HG02678 (cell line): ENCODE measurements at regions not wholly inside any gene's neighbourhood (a gene's known extent, or its start where the extent isn't known, plus 50 kb on each side); places are given as distances from the start of the nearest gene placed in this dataset.

ENCODE experiments used
- ATAC-seq: cut with Tn5 transposase; IDR thresholded peaks from one replicate; pipeline ENCODE4 v1.9.1; 2021; ENCODE audit warnings: mild to moderate bottlenecking, moderate library complexity; ENCODE audit not compliant: unreplicated experiment

GRCh38 chrX:79645749-79646148, 278.6 kb upstream of the ITM2A start:
- ATAC-seq: no peak

GRCh38 chrX:79631526-79631925, 264.4 kb upstream of the ITM2A start:
- no peak for ATAC-seq

- ATAC-seq: peak; percentile 81
Observed at GRCh38 chrX:79630033-79631009, 263.2 kb upstream of the ITM2A start.

GRCh38 chrX:79623098-79623762, 256.1 kb upstream of the ITM2A start:
- no peak for ATAC-seq

- no peak for ATAC-seq
Observed at GRCh38 chrX:79618280-79618679, 251.1 kb upstream of the ITM2A start.

DNA sequence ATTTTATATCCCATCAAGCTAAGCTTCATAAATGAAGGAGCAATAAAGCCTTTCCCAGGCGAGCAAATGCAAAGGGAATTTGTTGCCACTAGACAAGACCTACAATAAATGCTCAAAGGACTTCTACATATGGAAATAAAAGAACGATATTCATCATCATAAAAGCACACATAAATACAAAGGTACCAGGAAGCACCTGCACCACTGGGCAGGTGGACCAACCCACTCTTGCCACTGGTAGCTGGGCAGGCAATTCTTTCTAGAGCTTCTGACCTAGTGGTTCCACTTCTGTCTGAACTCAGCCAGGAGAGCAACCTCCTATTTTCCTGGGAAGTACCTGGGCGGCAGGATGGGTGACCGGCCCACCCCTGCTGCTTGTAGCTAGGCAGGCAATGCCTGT, 237.2 kb upstream of the ITM2A start:
- no peak for ATAC-seq

- ATAC-seq: no peak
Observed at GRCh38 chrX:79601341-79602131, 234.4 kb upstream of the ITM2A start.

DNA sequence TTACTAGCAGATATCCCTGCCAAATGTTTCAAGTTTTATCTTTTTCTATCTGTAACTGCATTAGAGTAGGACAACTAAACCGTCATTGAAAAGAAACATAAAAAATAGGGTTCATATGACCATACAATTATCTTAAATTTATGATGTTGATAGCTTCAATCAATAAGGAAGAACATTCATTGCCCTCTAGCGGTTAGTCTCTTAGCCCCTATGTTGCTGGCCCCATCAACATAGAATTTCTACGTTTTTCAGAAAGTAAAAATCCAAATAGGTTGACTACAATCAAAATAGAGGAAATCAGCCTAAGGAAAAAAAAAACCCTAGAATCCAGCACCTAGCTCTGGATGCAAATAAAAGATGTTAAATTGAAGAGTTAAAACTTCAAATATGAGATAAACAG, 225.1 kb upstream of the ITM2A start:
- no peak for ATAC-seq

- no peak for ATAC-seq
Observed at GRCh38 chrX:79588233-79588632, 221.1 kb upstream of the ITM2A start.

- ATAC-seq: no peak
Observed at GRCh38 chrX:79573760-79574159, 206.6 kb upstream of the ITM2A start.

- no peak for ATAC-seq
Observed at GRCh38 chrX:79572566-79572965, 205.4 kb upstream of the ITM2A start.

DNA sequence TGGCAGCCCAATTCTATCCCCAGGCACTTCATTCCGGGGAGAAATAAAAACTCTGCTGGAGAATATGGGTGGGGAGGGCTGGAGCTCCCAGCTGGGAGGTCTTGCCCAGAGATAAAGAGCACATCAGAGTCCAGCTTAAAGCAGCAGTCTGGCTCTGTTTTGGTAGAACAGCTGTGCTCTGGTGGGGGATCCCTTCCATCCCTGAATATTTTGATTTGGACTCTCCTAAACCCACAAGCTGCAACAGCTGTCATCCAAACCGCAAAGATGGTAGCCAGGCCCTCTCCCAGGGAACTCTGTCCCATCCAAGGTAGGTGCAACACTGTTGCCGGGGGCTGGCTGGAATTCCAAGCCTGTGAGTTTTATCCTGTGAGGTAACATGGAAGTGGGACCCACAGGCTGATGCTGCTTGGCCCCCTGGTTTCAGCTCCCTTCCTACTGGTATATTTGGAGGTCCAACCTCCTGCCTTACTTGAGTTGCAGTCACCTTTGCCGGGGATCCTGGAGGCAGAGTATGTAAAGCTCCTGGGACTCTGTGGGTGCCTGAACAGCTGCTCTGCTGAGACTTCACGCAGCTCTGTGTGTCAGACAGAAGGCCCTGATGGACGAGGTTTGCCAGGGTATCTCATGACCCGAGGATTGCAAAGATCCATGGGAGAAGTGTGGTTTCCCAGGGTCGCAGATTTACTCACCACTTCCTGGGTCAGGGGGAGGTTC, 203.5 kb upstream of the ITM2A start:
- no peak for ATAC-seq

GRCh38 chrX:79568309-79568708, 201.2 kb upstream of the ITM2A start:
- ATAC-seq: no peak

- ATAC-seq: no peak
Observed at GRCh38 chrX:79564362-79564761, 197.2 kb upstream of the ITM2A start.

DNA sequence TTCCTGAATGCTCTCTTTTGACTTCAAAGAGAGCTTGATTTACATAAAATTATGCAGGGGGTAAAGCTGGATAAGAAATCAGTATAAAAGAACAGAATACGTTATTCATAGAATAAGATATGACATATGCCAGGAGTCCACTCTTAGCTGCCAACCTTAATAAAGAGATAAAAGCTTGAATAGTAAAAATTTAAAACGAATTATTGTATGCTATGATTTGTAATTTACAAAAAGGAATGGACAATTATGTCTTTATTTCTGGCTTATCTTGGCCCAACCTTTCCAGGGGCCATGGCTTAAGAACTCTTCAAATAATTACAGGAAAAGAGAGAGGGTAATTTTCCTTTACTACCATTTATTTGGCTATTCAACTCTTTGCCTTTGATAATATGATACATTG, 192.2 kb upstream of the ITM2A start:
- no peak for ATAC-seq

DNA sequence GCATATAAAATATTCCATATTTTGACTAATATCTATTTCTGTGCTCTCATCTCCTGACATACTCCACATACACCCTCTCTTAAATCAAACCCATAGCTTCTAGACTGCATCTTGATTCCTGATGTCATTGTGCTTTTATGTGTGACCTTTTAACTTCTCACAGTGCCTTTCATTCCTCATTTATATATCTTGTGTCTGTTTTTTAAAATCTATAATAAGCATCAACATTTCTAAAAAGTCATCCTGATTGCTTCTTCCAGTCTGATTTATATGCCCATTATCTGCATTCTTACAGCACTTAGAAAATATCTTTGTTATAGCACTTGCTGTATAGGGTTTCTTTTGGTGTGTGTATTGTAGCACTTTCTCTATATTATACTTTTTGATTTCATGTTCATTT, 190.1 kb upstream of the ITM2A start:
- no peak for ATAC-seq

DNA sequence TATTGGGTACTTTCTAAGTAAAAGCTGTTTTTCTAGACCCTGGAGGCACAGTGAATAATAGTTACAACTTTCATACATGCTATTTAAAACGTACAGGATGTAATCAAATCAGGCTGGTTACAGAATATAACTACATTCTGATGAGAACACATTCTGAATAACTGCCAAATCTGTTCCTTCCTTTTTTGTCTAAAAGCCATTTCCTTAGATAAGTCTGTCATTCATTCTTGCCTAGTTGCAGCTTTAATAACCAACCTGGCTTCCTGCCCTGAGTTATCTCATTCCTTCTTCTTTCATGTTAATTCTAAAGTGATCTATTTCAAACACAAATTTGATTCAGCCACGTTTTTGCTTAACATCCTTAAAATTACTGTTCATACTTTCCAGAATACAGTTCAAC, 189.7 kb upstream of the ITM2A start:
- ATAC-seq: no peak

DNA sequence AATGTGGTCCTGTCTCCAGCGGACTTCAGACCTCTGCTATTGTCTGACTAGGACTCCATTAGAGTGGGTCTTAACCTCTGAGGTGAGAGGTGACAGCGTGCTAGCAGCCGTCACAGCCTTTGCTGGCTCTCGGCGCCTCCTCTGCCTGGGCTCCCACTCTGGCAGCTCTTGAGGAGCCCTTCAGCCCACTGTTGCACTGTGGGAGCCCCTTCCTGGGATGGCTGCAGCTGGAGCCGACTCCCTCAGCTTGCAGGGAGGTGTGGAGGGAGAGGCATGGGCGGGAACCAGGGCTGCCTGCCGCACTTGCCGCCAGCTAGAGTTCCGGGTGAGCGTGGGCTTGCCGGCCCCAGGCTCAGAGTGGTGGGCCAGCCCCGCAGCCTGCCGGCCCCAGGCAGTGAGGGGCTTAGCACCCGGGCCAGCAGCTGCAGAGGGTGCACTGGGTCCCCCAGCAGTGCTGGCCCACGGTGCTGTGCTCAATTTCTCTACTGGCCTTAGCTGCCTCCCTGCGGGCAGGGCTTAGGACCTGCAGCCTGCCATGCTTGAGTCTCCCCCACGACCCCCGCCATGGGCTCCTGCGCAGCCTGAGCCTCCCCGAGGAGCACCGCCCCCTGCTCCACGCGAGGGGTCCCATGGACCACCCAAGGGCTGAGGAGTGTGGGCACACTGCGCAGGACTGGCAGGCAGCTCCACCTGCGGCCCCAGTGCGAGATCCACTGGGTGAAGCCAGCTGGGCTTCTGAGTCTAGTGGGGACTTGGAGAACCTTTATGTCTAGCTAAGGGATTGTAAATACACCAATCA, 163.4 kb upstream of the ITM2A start:
- ATAC-seq: no peak

- no peak for ATAC-seq
Observed at GRCh38 chrX:79524642-79525041, 157.5 kb upstream of the ITM2A start.

- ATAC-seq: no peak
Observed at GRCh38 chrX:79515529-79515928, 148.4 kb upstream of the ITM2A start.
